Breast epithelium (tissue), 4 donors: ENCODE measurements at regions not wholly inside any gene's neighbourhood (a gene's known extent, or its start where the extent isn't known, plus 50 kb on each side); places are given as distances from the start of the nearest gene placed in this dataset.

Source experiments
- DNase-seq, 2 donors: peaks; one replicate each; pipeline ENCODE4 v3.0.0-alpha.2; 2019; ENCODE audit warnings: low spot score in 2 of 2
- H3K27ac ChIP-seq, 2 donors: fragments of 200-600 bp; sonication (generic) in 1 of 2; one replicate each; pipeline ENCODE4 v1.5.1; 2016 to 2019; ENCODE audit warnings: mild to moderate bottlenecking in 1 of 2
- H3K27me3 ChIP-seq, 2 donors: fragments of 200-600 bp; sonication (generic) in 1 of 2; one replicate each; pipeline versions ENCODE4 v1.5.1 to v1.6.0; 2017 to 2019; ENCODE audit warnings: control low read depth in 1 of 2, mild to moderate bottlenecking in 1 of 2
- H3K36me3 ChIP-seq: fragments of 200-600 bp; one replicate; pipeline ENCODE4 v1.5.1; 2019
- H3K4me1 ChIP-seq, 2 donors: fragments of 200-600 bp; sonication (generic); one replicate each; pipeline ENCODE4 v1.5.1; 2016 to 2019; ENCODE audit warnings: control low read depth in 1 of 2
- H3K4me3 ChIP-seq, 3 donors: fragments of 200-600 bp; sonication (generic); 1 replicate in 2 of 3; 2 replicates in 1 of 3; pipeline ENCODE4 v1.5.1; 2016 to 2019; ENCODE audit warnings: mild to moderate bottlenecking in 3 of 3, moderate library complexity in 2 of 3
- H3K9me3 ChIP-seq, 2 donors: fragments of 200-600 bp; sonication (generic) in 1 of 2; one replicate each; pipeline ENCODE4 v1.5.1; 2016 to 2019; ENCODE audit warnings: control low read depth in 1 of 2
- CTCF ChIP-seq, 3 donors: fragments of 450-650 bp; IDR thresholded peaks; one replicate each; pipeline ENCODE4 v1.5.1; 2016 to 2017; ENCODE audit warnings: antibody characterized with exemption in 3 of 3, mild to moderate bottlenecking in 3 of 3, moderate library complexity in 3 of 3
- POLR2A ChIP-seq: fragments of 450-650 bp; IDR thresholded peaks from one replicate; pipeline ENCODE4 v1.6.1; 2016; ENCODE audit warnings: antibody characterized with exemption, mild to moderate bottlenecking, moderate library complexity
- POLR2AphosphoS5 ChIP-seq, 3 donors: sonication (generic); formaldehyde crosslinking; IDR thresholded peaks; one replicate each; pipeline ENCODE4 v1.6.1; 2017; ENCODE audit warnings: antibody characterized with exemption in 3 of 3
- intact Hi-C: fragments of 100-400 bp; cut with DNase I; formaldehyde crosslinking; loops from one replicate; pipeline ENCODE4 v1.15.1; 2023; ENCODE audit warnings: low total_unique reads

- Histone ChIP-seq H3K4me3 (no peak overlapping the region), H3K9me3 (no peaks in the 10 kb centered on the region), H3K27me3 (peaks cover 0 to 7% of the 10 kb centered on the region in 2 donors), H3K36me3 (no peaks in the 10 kb centered on the region), H3K27ac (no peak overlapping the region), H3K4me1 (no peaks in the 10 kb centered on the region)
- TF ChIP-seq POLR2A (no peak), POLR2AphosphoS5 (IDR thresholded peaks at IDR 0.05) (no peak), CTCF (IDR thresholded peaks at IDR 0.05) (no peak)
- intact Hi-C loops: no loop called here
- DNase-seq: no peak
These were observed 106.9 kb upstream of the PTCH1 start for GRCh38 chr9:95623640-95624039.

GRCh38 chr9:95620722-95621121 is 104.0 kb upstream of the PTCH1 start:
- TF ChIP-seq POLR2AphosphoS5 (IDR thresholded peaks at IDR 0.05) (no peak), POLR2A (no peak), CTCF (IDR thresholded peaks at IDR 0.05) (no peak)
- no peak overlapping the region for H3K4me3 ChIP-seq
- no peak for DNase-seq
- H3K9me3 ChIP-seq: no peaks in the 10 kb centered on the region
- H3K4me1 ChIP-seq: no peaks in the 10 kb centered on the region
- no peaks in the 10 kb centered on the region for H3K36me3 ChIP-seq
- no peak overlapping the region for H3K27ac ChIP-seq
- intact Hi-C loops: no loop called here
- H3K27me3 ChIP-seq: peaks cover 0 to 10% of the 10 kb centered on the region in 2 donors

GRCh38 chr9:95620314-95620713 is 103.5 kb upstream of the PTCH1 start:
- H3K36me3 ChIP-seq: no peaks in the 10 kb centered on the region
- no peak for DNase-seq
- H3K27ac ChIP-seq: no peak overlapping the region
- peaks cover 0 to 10% of the 10 kb centered on the region in 2 donors for H3K27me3 ChIP-seq
- H3K4me1 ChIP-seq: no peaks in the 10 kb centered on the region
- TF ChIP-seq POLR2AphosphoS5 (IDR thresholded peaks at IDR 0.05) (no peak), CTCF (IDR thresholded peaks at IDR 0.05) (no peak), POLR2A (no peak)
- intact Hi-C loops: no loop called here
- H3K9me3 ChIP-seq: no peaks in the 10 kb centered on the region
- no peak overlapping the region for H3K4me3 ChIP-seq

GRCh38 chr9:95615246-95615645 is 98.5 kb upstream of the PTCH1 start:
- no peak overlapping the region for H3K27ac ChIP-seq
- peaks cover 0 to 14% of the 10 kb centered on the region in 2 donors for H3K27me3 ChIP-seq

GRCh38 chr9:95613670-95614069 is 96.9 kb upstream of the PTCH1 start:
- DNase-seq: no peak
- Histone ChIP-seq H3K4me3 (no peak overlapping the region), H3K27me3 (peaks cover 0 to 14% of the 10 kb centered on the region in 2 donors), H3K36me3 (no peaks in the 10 kb centered on the region), H3K27ac (no peak overlapping the region), H3K4me1 (no peaks in the 10 kb centered on the region), H3K9me3 (no peaks in the 10 kb centered on the region)
- intact Hi-C loops: no loop called here
- no peak for TF ChIP-seq POLR2AphosphoS5 (IDR thresholded peaks at IDR 0.05)
- TF ChIP-seq CTCF (IDR thresholded peaks at IDR 0.05): no peak

More at GRCh38 chr9:95615246-95615645, 98.5 kb upstream of the PTCH1 start:
- no peaks in the 10 kb centered on the region for H3K9me3 ChIP-seq
- no peak for DNase-seq
- TF ChIP-seq POLR2AphosphoS5 (IDR thresholded peaks at IDR 0.05): no peak
- no peak for TF ChIP-seq POLR2A
- no peak for TF ChIP-seq CTCF (IDR thresholded peaks at IDR 0.05)
- no peaks in the 10 kb centered on the region for H3K36me3 ChIP-seq
- no peaks in the 10 kb centered on the region for H3K4me1 ChIP-seq
- intact Hi-C loops: no loop called here
- no peak overlapping the region for H3K4me3 ChIP-seq
